IMR-90 (cell line): ENCODE measurements at regions not wholly inside any gene's neighbourhood (a gene's known extent, or its start where the extent isn't known, plus 50 kb on each side); places are given as distances from the start of the nearest gene placed in this dataset.

Source experiments
- RAD21 ChIP-seq: IDR thresholded peaks from 2 replicates; pipeline ENCODE4 v1.6.1; 2012; ENCODE audit warnings: low read length, improper control_type of control experiment
- SMC3 ChIP-seq: fragments of 150-350 bp; IDR thresholded peaks from 2 replicates; pipeline ENCODE4 v1.6.1; 2016; ENCODE audit warnings: low read depth, mild to moderate bottlenecking, antibody characterized with exemption, low read length, moderate library complexity

DNA sequence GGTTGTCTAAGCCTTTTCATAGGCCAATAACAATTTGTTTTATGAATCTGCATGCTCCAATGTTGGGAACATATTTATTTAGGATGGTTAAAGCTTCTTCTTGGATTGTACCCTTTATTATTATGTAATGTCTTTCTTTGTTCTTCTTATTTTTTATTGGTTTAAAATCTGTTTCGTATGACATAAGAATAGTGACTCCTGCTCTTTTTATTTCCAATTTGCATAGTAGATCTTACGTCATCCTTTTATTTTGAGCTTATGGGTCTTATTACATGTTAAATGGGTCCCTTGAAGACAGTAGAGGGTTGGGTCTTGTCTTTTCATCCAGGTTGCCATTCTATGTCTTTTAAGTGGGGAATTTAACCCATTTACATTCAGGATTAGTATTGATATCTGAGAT is 561.9 kb upstream of the GHITM start:
- no peak for TF ChIP-seq SMC3
- TF ChIP-seq RAD21: no peak
